ENCODE measurements at regions not wholly inside any gene's neighbourhood (a gene's known extent, or its start where the extent isn't known, plus 50 kb on each side); places are given as distances from the start of the nearest gene placed in this dataset.

DNA sequence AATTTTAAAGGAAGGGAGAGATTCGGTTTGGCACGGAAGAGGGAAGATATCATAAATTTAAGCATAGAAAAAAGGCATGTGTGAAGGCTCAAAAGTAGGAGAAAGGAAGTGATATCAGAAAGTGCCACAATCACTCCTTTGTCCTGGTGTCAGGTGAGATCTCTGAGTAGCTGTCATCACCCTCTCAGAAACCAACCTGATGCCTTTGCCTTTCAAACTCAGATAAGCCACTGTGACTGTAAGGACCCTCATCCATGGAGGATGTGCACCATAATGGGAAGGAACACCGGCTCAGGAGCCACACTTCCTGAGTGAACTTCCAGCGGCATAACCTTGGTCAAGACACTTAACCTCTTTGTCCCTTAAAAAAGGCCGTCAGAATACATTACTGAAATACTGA, 318.7 kb upstream of the SEMA6D start:
- Mint-ChIP-seq H3K4me3 (no peak overlapping the region), H3K27me3 (no peaks in the 10 kb centered on the region), H3K9me3 (no peaks in the 10 kb centered on the region), H3K36me3 (ENCODE audit: low read depth) (no peaks in the 10 kb centered on the region), H3K4me1 (ENCODE audit: low read depth) (no peaks in the 10 kb centered on the region), H3K27ac (no peak overlapping the region)
- Histone ChIP-seq H3K4me3 (ENCODE audit: low read length) (no peak overlapping the region), H3K9me3 (ENCODE audit: control insufficient read depth in 1 of 2, insufficient read depth in 1 of 2, low read length in 2 of 2) (no peaks in the 10 kb centered on the region), H3K27me3 (ENCODE audit: control insufficient read depth in 1 of 2, insufficient read depth in 2 of 2, low read length in 2 of 2) (no peaks in the 10 kb centered on the region), H3K36me3 (ENCODE audit: insufficient read depth, low read length) (no peaks in the 10 kb centered on the region), H3K27ac (ENCODE audit: low read depth in 1 of 2, low read length in 2 of 2) (no peak overlapping the region), H3K4me1 (ENCODE audit: insufficient read depth, low read length) (no peaks in the 10 kb centered on the region)
- intact Hi-C loops (cut with DNase I, micrococcal nuclease), result no loop called here
- no peak for DNase-seq
- TF ChIP-seq, protein P1, sequence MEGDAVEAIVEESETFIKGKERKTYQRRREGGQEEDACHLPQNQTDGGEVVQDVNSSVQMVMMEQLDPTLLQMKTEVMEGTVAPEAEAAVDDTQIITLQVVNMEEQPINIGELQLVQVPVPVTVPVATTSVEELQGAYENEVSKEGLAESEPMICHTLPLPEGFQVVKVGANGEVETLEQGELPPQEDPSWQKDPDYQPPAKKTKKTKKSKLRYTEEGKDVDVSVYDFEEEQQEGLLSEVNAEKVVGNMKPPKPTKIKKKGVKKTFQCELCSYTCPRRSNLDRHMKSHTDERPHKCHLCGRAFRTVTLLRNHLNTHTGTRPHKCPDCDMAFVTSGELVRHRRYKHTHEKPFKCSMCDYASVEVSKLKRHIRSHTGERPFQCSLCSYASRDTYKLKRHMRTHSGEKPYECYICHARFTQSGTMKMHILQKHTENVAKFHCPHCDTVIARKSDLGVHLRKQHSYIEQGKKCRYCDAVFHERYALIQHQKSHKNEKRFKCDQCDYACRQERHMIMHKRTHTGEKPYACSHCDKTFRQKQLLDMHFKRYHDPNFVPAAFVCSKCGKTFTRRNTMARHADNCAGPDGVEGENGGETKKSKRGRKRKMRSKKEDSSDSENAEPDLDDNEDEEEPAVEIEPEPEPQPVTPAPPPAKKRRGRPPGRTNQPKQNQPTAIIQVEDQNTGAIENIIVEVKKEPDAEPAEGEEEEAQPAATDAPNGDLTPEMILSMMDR (IDR thresholded peaks at IDR 0.05), result no peak
- ChIA-PET CTCF (no interaction called here), POLR2A (no interaction called here)
- ATAC-seq (ENCODE audit: poor library complexity), result no peak

DNA sequence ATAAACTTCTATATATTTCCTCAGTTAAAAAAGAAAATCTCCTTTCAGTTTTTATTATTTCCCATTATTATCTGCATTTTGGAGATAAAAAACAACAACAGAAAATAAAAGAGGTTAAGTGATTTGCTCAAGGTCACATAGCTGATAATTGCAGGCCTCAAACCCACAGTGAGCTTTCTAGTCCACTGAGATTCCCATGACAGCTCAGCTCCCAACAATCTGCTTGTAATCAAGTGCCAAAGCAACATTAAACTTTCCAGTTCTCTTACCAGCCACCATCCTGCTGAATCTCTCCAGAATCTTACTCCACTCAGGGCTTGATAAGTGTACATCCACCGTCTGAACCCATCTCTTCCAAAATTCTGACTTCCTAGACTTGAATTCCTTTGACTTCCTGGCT, 318.2 kb upstream of the SEMA6D start:
- no peak for DNase-seq
- ChIA-PET POLR2A (no interaction called here), CTCF (no interaction called here)
- Histone ChIP-seq H3K9me3 (ENCODE audit: control insufficient read depth in 1 of 2, insufficient read depth in 1 of 2, low read length in 2 of 2) (no peaks in the 10 kb centered on the region), H3K4me1 (ENCODE audit: insufficient read depth, low read length) (no peaks in the 10 kb centered on the region), H3K27me3 (ENCODE audit: control insufficient read depth in 1 of 2, insufficient read depth in 2 of 2, low read length in 2 of 2) (no peaks in the 10 kb centered on the region), H3K4me3 (ENCODE audit: low read length) (no peak overlapping the region), H3K27ac (ENCODE audit: low read depth in 1 of 2, low read length in 2 of 2) (no peak overlapping the region), H3K36me3 (ENCODE audit: insufficient read depth, low read length) (no peaks in the 10 kb centered on the region)
- H3K36me3 Mint-ChIP-seq (ENCODE audit: low read depth), result no peaks in the 10 kb centered on the region
- no peaks in the 10 kb centered on the region for H3K27me3 Mint-ChIP-seq
- no peak overlapping the region for H3K27ac Mint-ChIP-seq
- no peaks in the 10 kb centered on the region for H3K9me3 Mint-ChIP-seq
- no peaks in the 10 kb centered on the region for H3K4me1 Mint-ChIP-seq (ENCODE audit: low read depth)
- intact Hi-C loops (cut with DNase I, micrococcal nuclease), result no loop called here
- no peak for ATAC-seq (ENCODE audit: poor library complexity)
- TF ChIP-seq, protein P1 (IDR thresholded peaks at IDR 0.05), result no peak
- no peak overlapping the region for H3K4me3 Mint-ChIP-seq

DNA sequence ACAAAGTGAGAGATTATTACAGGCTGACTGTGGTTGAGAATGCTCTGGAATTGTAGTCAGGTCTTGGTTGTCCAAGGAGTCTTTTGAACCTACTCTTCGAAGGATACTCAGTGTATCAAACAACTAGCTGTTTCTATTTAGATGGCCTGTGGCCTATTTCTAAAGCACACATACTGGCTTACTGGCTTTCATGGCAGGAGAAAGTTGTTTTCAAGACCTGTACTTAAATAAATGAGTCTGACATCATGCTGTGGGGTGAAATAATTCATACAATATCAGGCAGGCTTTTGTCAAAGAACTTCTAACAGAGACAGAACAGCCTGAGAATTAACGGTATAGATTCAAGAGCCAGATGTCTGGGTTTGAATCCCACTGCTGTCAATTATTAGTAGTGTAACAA, 316.7 kb upstream of the SEMA6D start:
- Histone ChIP-seq H3K27ac (ENCODE audit: low read depth in 1 of 2, low read length in 2 of 2) (no peak overlapping the region), H3K4me1 (ENCODE audit: insufficient read depth, low read length) (no peaks in the 10 kb centered on the region), H3K9me3 (ENCODE audit: control insufficient read depth in 1 of 2, insufficient read depth in 1 of 2, low read length in 2 of 2) (no peaks in the 10 kb centered on the region), H3K36me3 (ENCODE audit: insufficient read depth, low read length) (no peaks in the 10 kb centered on the region), H3K4me3 (ENCODE audit: low read length) (no peak overlapping the region), H3K27me3 (ENCODE audit: control insufficient read depth in 1 of 2, insufficient read depth in 2 of 2, low read length in 2 of 2) (no peaks in the 10 kb centered on the region)
- TF ChIP-seq, protein P1 (IDR thresholded peaks at IDR 0.05), result no peak
- Mint-ChIP-seq H3K9me3 (no peaks in the 10 kb centered on the region), H3K27me3 (no peaks in the 10 kb centered on the region), H3K27ac (no peak overlapping the region), H3K4me1 (ENCODE audit: low read depth) (no peaks in the 10 kb centered on the region), H3K36me3 (ENCODE audit: low read depth) (no peaks in the 10 kb centered on the region), H3K4me3 (no peak overlapping the region)
- ChIA-PET POLR2A (no interaction called here), CTCF (no interaction called here)
- no peak for DNase-seq
- no peak for ATAC-seq (ENCODE audit: poor library complexity)
- intact Hi-C loops (cut with DNase I, micrococcal nuclease), result no loop called here

Data from CD4-positive, alpha-beta T cell (primary cell).